ENCODE measurements at regions not wholly inside any gene's neighbourhood (a gene's known extent, or its start where the extent isn't known, plus 50 kb on each side); places are given as distances from the start of the nearest gene placed in this dataset.

DNA sequence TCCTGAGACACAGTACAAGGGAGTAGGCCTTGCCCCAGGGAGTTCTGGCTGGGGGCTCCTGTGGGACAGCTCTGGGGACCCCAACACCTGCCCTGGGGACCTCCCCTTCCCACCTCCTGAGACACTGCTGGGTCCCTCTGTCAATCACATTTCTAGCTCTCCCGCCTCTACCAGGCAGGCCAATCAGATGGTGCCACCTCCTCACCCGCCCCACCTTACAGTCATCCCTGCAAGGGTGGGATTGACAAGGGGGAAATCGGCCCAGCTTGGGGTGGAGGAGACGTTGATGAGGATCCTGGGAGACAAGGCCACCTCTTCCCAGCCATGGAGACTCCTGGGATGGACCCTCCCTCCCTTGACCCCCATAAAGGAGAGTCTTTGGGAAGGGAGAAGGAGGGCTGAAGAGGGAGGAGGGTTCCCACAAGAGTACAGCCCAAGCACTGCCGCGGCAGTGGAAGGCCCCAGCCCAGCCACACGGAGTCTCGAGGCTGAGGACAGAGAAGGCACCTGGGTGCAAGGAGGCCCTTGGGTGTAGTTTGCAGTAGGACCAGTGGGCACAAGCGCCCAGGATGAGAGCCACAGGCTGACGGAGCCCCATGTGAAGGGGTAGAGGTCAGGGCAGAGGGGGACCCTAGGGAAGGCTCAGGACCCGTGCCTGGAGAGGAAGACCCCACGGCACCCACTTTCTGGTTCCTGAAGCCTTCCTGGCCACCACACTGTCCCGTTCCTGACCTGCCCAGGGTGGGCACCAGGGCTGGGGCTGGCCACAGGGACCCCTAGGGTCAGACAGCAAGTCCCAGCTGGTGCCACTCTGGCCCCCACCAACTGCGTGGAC is 109.9 kb upstream of the OTOS start:
- TF ChIP-seq SPI1 (IDR thresholded peaks at IDR 0.05; ENCODE audit: low read depth, low read length) = no peak
- no peak for TF ChIP-seq POLR2AphosphoS5 (IDR thresholded peaks at IDR 0.05; ENCODE audit: low read depth, low read length)
- TF ChIP-seq POLR2A (IDR thresholded peaks at IDR 0.05; ENCODE audit: low read depth, low read length) = no peak
- TF ChIP-seq PAX5 (IDR thresholded peaks at IDR 0.05; ENCODE audit: insufficient read depth, low read length, severe bottlenecking) = no peak
- no peak for TF ChIP-seq POU2F2 (IDR thresholded peaks at IDR 0.05; ENCODE audit: low read depth, low read length)
- no peak for TF ChIP-seq TAF1 (IDR thresholded peaks at IDR 0.05; ENCODE audit: low read depth, low read length)
- DNase-seq (ENCODE audit: insufficient read length, low spot score) = no peak
- FAIRE-seq = no peak

DNA sequence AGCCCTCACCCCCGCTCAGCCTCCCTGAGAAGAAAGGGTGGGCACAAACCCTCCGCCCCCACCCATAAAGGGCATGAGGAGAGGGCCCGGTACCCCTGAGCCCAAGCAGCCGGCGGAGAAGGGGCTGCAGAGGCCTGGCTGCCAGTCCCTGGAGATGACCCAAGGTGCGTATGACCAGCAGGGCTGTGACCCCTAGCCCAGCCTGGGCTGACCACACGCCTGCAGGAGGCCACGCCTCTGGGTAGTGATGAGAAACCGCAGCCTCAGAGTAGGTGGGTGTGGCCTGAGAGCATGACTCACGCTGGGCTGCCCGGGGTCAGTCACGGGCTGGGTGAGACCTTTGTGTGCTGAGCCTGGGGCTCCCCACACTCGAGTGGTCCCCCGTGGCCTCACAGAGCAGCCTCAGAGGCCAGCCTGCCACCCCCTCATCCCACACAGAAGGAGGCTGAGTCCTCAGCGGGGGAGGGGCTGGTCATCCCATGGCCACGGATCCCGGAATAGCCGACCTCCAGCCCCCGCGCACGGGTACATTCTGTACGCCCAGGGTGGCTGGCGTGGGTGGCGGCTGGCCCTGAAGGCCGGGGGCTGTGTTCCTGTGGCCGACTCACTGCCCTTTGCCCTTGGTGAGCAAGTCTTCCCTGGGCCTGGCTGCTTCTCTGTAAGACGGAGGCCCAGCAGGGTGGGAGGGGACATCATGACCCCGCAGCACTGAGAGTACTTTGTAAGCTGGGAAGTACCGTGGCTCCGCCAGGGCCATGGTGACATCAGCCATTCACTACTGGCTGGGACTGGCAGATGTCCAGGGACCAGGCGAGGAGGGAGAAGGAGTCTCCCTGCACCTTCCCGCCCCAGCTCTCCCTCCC is 110.8 kb upstream of the OTOS start:
- FAIRE-seq (no peak), DNase-seq (ENCODE audit: insufficient read length, low spot score) (no peak)
- TF ChIP-seq POU2F2 (IDR thresholded peaks at IDR 0.05; ENCODE audit: low read depth, low read length) (no peak), SPI1 (IDR thresholded peaks at IDR 0.05; ENCODE audit: low read depth, low read length) (no peak), TAF1 (IDR thresholded peaks at IDR 0.05; ENCODE audit: low read depth, low read length) (no peak)

DNA sequence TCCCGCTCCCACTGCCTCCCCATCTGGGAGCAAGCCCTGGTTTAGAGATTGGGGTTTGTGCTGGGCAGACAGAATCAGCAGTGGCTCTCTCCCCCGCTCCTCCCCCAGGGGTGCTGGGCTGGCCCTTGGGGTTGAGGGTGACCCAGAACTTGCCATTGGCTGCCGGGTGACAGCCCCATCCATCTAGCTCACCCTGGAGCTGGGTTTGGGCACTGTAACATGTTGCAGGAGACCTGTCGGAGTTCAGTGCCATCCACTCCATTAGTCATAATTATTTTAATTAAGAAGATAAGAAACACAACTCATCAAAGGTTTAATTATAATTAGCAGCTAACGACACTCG is 111.4 kb upstream of the OTOS start:
- FAIRE-seq (no peak), DNase-seq (ENCODE audit: insufficient read length, low spot score) (no peak)
- no peak for TF ChIP-seq TAF1 (IDR thresholded peaks at IDR 0.05; ENCODE audit: low read depth, low read length)
- no peak for TF ChIP-seq POU2F2 (IDR thresholded peaks at IDR 0.05; ENCODE audit: low read depth, low read length)
- no peak for TF ChIP-seq POLR2A (IDR thresholded peaks at IDR 0.05; ENCODE audit: low read depth, low read length)
- no peak for TF ChIP-seq SPI1 (IDR thresholded peaks at IDR 0.05; ENCODE audit: low read depth, low read length)
- TF ChIP-seq PAX5 (IDR thresholded peaks at IDR 0.05; ENCODE audit: insufficient read depth, low read length, severe bottlenecking) = no peak
- no peak for TF ChIP-seq POLR2AphosphoS5 (IDR thresholded peaks at IDR 0.05; ENCODE audit: low read depth, low read length)

DNA sequence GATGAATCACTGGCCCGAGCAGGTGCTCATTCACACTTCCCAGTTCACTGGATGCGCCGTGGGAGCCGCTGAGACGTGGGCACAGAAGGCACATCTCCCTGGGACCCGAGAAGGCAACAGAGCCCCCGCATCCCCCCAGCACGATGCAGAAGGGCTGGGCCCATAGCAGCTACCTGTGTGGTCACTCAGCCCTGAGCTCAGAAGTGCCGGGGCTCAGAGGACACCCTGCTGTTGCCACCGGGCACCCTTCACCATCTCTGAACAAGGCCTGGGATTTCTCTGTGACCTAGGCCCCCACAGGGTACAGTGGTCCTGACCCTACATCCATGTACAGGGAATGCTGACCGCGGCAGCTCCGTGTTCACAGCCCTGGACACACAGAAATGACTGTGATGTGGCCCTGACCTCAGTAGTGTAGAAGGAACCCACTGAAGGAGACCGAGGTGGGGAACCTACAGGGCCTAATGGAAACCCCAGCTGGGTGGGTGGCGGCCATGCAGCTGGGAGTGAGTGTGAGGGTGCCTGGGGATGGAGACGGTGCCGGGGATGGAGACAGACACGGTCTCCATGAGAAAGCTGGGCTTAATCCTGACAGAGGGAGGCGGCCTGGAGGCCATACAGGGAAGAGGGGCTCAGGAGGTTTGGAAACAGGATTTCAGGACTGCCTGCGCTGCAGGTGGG is 111.9 kb upstream of the OTOS start:
- TF ChIP-seq POU2F2 (IDR thresholded peaks at IDR 0.05; ENCODE audit: low read depth, low read length) (no peak), SPI1 (IDR thresholded peaks at IDR 0.05; ENCODE audit: low read depth, low read length) (no peak), TAF1 (IDR thresholded peaks at IDR 0.05; ENCODE audit: low read depth, low read length) (no peak), POLR2A (IDR thresholded peaks at IDR 0.05; ENCODE audit: low read depth, low read length) (no peak), POLR2AphosphoS5 (IDR thresholded peaks at IDR 0.05; ENCODE audit: low read depth, low read length) (no peak), PAX5 (IDR thresholded peaks at IDR 0.05; ENCODE audit: insufficient read depth, low read length, severe bottlenecking) (no peak)
- DNase-seq (ENCODE audit: insufficient read length, low spot score) = no peak
- FAIRE-seq = no peak

DNA sequence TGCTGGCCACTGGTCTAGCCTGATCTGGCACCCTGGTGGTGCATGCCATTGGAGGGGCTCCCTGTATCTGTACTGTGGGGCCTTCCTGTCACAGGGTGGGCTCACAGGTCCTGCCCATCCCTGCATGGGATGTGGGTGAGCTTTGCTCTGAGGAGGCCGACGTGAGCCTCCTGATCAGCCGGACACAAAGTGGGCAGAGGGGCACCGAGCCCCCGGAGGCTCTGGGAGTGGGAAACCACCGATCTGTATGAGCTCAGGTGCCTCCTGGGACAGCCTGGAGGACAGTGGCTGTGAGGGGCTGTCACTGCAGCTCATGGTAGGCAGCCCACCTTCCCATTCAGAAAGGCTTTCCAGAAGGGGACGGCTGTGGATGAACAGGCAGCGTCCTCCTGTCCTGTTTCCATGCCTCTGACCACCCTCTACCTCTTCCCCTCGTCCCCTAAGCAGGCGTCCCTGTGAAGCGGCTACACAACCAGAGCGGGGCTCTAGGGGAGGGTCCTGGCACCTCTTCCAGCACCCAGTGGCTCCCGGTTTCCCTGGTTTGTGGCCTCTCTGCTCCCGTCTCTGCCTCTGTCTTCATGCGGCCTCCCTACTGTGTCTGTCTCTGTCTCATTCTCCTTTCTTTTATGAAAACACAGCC is 112.5 kb upstream of the OTOS start:
- TF ChIP-seq TAF1 (IDR thresholded peaks at IDR 0.05; ENCODE audit: low read depth, low read length) (no peak), POLR2A (IDR thresholded peaks at IDR 0.05; ENCODE audit: low read depth, low read length) (no peak)
- DNase-seq (ENCODE audit: insufficient read length, low spot score) = no peak
- FAIRE-seq = no peak

DNA sequence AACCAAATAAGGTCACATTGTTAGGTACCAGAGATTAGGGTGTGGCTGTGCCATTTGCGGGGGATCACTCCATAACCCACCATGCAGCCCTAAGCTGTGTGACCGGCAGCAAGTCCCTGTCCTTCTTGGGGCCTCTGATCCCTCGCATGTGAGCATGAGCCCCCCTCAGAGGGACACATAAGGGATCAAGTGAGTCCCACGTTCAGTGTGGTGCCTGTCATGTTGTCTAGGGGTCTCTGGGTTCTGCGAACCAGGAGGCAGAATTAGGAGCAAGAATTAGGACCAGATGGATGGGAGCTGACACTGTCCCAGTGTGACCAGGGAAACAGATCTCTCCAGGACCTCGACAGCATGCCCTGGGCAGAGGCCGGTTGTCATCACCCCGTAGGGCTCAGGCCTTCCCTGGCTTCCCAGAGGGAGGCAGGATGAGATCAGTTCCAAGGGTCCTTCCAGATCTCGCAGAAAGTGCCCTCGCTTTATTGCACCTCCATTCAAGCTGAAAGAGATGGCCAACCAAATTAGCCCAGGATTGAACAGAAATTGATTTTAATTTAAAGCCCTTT is 113.2 kb upstream of the OTOS start:
- no peak for TF ChIP-seq PAX5 (IDR thresholded peaks at IDR 0.05; ENCODE audit: insufficient read depth, low read length, severe bottlenecking)
- no peak for TF ChIP-seq POU2F2 (IDR thresholded peaks at IDR 0.05; ENCODE audit: low read depth, low read length)
- no peak for TF ChIP-seq SPI1 (IDR thresholded peaks at IDR 0.05; ENCODE audit: low read depth, low read length)
- TF ChIP-seq TAF1 (IDR thresholded peaks at IDR 0.05; ENCODE audit: low read depth, low read length) = no peak
- TF ChIP-seq POLR2A (IDR thresholded peaks at IDR 0.05; ENCODE audit: low read depth, low read length) = no peak
- TF ChIP-seq POLR2AphosphoS5 (IDR thresholded peaks at IDR 0.05; ENCODE audit: low read depth, low read length) = no peak
- FAIRE-seq = no peak
- no peak for DNase-seq (ENCODE audit: insufficient read length, low spot score)

DNA sequence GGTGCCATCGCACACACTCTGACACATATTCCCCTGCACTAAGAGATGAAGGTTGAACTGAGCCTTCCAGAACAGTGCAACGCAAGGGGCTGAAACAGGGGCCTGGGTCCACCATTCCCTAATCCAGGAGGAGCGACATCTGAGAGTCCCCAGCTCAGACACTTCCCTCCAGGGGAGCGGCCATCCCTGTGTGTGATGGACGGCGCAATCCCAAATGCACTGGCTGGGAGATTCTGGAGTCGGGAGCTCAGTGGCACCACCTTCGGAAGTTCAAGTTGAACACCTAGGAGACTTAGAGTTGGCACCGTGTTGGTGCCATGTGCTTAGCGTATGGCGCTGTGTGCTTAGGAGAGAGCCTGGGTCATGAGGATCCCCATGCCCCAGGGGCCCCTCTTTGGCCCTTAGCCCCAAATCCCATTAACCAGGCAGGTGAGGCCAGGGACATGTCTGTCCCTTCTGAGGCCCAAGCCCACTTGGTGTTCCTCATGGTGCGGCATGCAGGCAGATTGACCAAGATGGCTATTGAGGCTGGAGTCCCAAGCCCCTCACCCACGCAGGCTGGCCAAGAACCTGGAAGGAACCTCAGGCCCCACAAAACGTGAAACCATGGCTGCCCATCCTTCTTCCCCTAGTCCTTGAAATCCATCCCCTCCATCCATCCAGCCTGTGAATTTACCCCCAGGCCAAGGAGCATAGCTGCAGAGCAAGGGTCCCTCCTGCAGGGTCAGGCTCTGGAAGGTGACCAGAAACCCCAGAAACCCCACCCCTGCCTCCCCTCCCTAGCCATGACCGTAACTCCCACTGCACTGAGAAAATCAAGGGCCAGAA is 114.1 kb upstream of the OTOS start:
- FAIRE-seq (no peak), DNase-seq (ENCODE audit: insufficient read length, low spot score) (no peak)
- TF ChIP-seq POU2F2 (IDR thresholded peaks at IDR 0.05; ENCODE audit: low read depth, low read length) (no peak), POLR2AphosphoS5 (IDR thresholded peaks at IDR 0.05; ENCODE audit: low read depth, low read length) (no peak), PAX5 (IDR thresholded peaks at IDR 0.05; ENCODE audit: insufficient read depth, low read length, severe bottlenecking) (no peak), TAF1 (IDR thresholded peaks at IDR 0.05; ENCODE audit: low read depth, low read length) (no peak), POLR2A (IDR thresholded peaks at IDR 0.05; ENCODE audit: low read depth, low read length) (no peak), SPI1 (IDR thresholded peaks at IDR 0.05; ENCODE audit: low read depth, low read length) (no peak)

DNA sequence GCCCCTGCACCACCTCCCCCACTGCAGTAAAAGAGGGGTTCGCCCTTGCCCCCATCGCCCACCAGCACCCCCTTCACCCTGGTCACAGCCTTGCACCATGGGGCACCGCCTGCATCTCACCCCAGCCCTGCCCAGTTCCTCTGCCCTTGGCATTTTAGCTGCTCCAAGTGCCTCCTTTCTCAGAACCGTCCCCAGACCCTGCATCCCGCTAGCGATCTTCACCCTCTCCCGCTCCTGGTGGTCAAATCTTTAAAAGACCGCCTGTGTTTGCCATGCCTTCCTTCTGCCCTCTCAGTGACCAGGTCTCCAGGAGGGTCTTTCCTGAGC is 114.7 kb upstream of the OTOS start:
- FAIRE-seq (no peak), DNase-seq (ENCODE audit: insufficient read length, low spot score) (no peak)
- no peak for TF ChIP-seq POU2F2 (IDR thresholded peaks at IDR 0.05; ENCODE audit: low read depth, low read length)
- no peak for TF ChIP-seq POLR2AphosphoS5 (IDR thresholded peaks at IDR 0.05; ENCODE audit: low read depth, low read length)
- no peak for TF ChIP-seq SPI1 (IDR thresholded peaks at IDR 0.05; ENCODE audit: low read depth, low read length)
- TF ChIP-seq PAX5 (IDR thresholded peaks at IDR 0.05; ENCODE audit: insufficient read depth, low read length, severe bottlenecking) = no peak
- no peak for TF ChIP-seq POLR2A (IDR thresholded peaks at IDR 0.05; ENCODE audit: low read depth, low read length)
